AG10803 (cell line): ENCODE measurements at regions not wholly inside any gene's neighbourhood (a gene's known extent, or its start where the extent isn't known, plus 50 kb on each side); places are given as distances from the start of the nearest gene placed in this dataset.

ENCODE experiments used
- DNase-seq: peaks from one replicate; pipeline ENCODE4 v3.0.0; 2010; ENCODE audit warnings: low read depth
- H3K4me3 ChIP-seq: 2 replicates; pipeline ENCODE4 v1.5.1; 2011; ENCODE audit warnings: mild to moderate bottlenecking, low read length, control low read depth
- CTCF ChIP-seq: conservative IDR thresholded peaks from 2 replicates; pipeline ENCODE4 v1.5.1; 2011; ENCODE audit warnings: mild to moderate bottlenecking, low read length, control low read depth, inconsistent platforms

- H3K4me3 ChIP-seq = no peak overlapping the region
- no peak for DNase-seq
Measured at GRCh38 chr5:12292610-12293204, 388.5 kb upstream of the CTNND2 start.

GRCh38 chr5:12284604-12285003 is 380.4 kb upstream of the CTNND2 start:
- TF ChIP-seq CTCF = no peak
- H3K4me3 ChIP-seq = no peak overlapping the region
- no peak for DNase-seq

More at GRCh38 chr5:12292610-12293204, 388.5 kb upstream of the CTNND2 start:
- no peak for TF ChIP-seq CTCF

- TF ChIP-seq CTCF = no peak
- H3K4me3 ChIP-seq = no peak overlapping the region
- no peak for DNase-seq
Measured at GRCh38 chr5:12277504-12278192, 373.4 kb upstream of the CTNND2 start.

- TF ChIP-seq CTCF = no peak
- H3K4me3 ChIP-seq = no peak overlapping the region
- DNase-seq = no peak
Measured at GRCh38 chr5:12274236-12274635, 370.0 kb upstream of the CTNND2 start.

- H3K4me3 ChIP-seq = no peak overlapping the region
- no peak for DNase-seq
- no peak for TF ChIP-seq CTCF
Measured at GRCh38 chr5:12272389-12272788, 368.1 kb upstream of the CTNND2 start.

- no peak for TF ChIP-seq CTCF
- no peak for DNase-seq
- no peak overlapping the region for H3K4me3 ChIP-seq
Measured at GRCh38 chr5:12270914-12271313, 366.7 kb upstream of the CTNND2 start.

GRCh38 chr5:12269164-12269563 is 364.9 kb upstream of the CTNND2 start:
- no peak for TF ChIP-seq CTCF
- DNase-seq = no peak
- no peak overlapping the region for H3K4me3 ChIP-seq
